MCF 10A (cell line): ENCODE measurements at regions not wholly inside any gene's neighbourhood (a gene's known extent, or its start where the extent isn't known, plus 50 kb on each side); places are given as distances from the start of the nearest gene placed in this dataset.

Source experiments
- BruUV-seq: library from RNA; stranded (reverse); fragments of 400-500 nt; replicated peaks from 2 replicates; lab custom pipeline; 2021; lab: Mats Ljungman, UMichigan
- CTCF ChIA-PET: fragments of 300-600 bp; sonication (Branson Sonifier 250); formaldehyde crosslinking; extraction: SDS; loops from one replicate; lab custom pipeline; 2021; ENCODE audit warnings: antibody characterized with exemption, inconsistent platforms; lab: Yijun Ruan, JAX
- POLR2A ChIA-PET: fragments of 300-600, 350-650 bp; sonication (Branson Sonifier 250); formaldehyde crosslinking; extraction: SDS; loops from one replicate; lab custom pipeline; 2020; ENCODE audit warnings: antibody characterized with exemption, inconsistent platforms; lab: Yijun Ruan, JAX
- DNase-seq: peaks from one replicate; pipeline ENCODE4 v3.0.0-alpha.2; 2018; ENCODE audit not compliant: unreplicated experiment
- H3K27ac Mint-ChIP-seq: one replicate; pipeline ENCODE4 v1.8.0; 2022; ENCODE audit warnings: mild to moderate bottlenecking, low read depth, mixed read lengths; ENCODE audit not compliant: unreplicated experiment
- H3K27me3 Mint-ChIP-seq: one replicate; pipeline ENCODE4 v1.8.0; 2022; ENCODE audit warnings: mixed read lengths; ENCODE audit not compliant: insufficient read depth, unreplicated experiment
- H3K36me3 Mint-ChIP-seq: one replicate; pipeline ENCODE4 v1.8.0; 2022; ENCODE audit warnings: mild to moderate bottlenecking, moderate library complexity, mixed read lengths; ENCODE audit not compliant: insufficient read depth, unreplicated experiment
- H3K4me1 Mint-ChIP-seq: one replicate; pipeline ENCODE4 v1.8.0; 2022; ENCODE audit warnings: mixed read lengths; ENCODE audit not compliant: insufficient read depth, unreplicated experiment
- H3K4me3 Mint-ChIP-seq: one replicate; pipeline ENCODE4 v1.8.0; 2022; ENCODE audit warnings: mild to moderate bottlenecking, moderate library complexity, mixed read lengths; ENCODE audit not compliant: unreplicated experiment
- H3K9me3 Mint-ChIP-seq: one replicate; pipeline ENCODE4 v1.8.0; 2022; ENCODE audit warnings: mixed read lengths; ENCODE audit not compliant: unreplicated experiment
- intact Hi-C: fragments of 100-400 bp; cut with micrococcal nuclease; formaldehyde crosslinking; loops from 2 replicates; pipeline ENCODE4 v1.14.1; 2022
- TF ChIP-seq, protein P1 (sequence below): fragments of 200-600 bp; IDR thresholded peaks from one replicate; pipeline ENCODE4 v1.8.0; 2022; ENCODE audit warnings: antibody characterized with exemption, mild to moderate bottlenecking; ENCODE audit not compliant: unreplicated experiment

DNA sequence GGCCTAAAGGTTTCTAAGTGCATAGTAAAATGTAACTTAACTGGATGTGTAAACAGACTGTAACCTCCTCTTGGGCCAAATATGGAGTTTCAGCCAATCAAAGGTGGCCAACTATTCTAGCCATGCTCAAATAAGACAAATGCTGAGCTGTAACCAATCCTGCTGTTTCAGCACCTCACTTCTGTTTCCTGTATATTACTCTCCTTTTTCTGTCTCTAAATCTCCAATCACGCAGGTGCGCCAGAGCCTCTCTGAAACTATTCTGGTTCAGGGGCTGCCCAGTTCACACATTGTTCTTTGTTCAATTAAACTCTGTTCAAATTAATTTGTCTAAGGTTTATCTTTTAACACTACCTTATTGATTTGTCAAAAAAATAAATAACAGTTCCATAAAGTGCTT is 532.7 kb upstream of the DCC start:
- CTCF ChIA-PET = no interaction called here

GRCh38 chr18:51811883-51812282 is 528.1 kb upstream of the DCC start:
- intact Hi-C loops = no loop called here
- Mint-ChIP-seq H3K4me1 (no peaks in the 10 kb centered on the region), H3K4me3 (no peak overlapping the region), H3K36me3 (no peaks in the 10 kb centered on the region), H3K27me3 (no peaks in the 10 kb centered on the region), H3K9me3 (peaks cover 16% of the 10 kb centered on the region), H3K27ac (no peak overlapping the region)
- TF ChIP-seq, protein P1, sequence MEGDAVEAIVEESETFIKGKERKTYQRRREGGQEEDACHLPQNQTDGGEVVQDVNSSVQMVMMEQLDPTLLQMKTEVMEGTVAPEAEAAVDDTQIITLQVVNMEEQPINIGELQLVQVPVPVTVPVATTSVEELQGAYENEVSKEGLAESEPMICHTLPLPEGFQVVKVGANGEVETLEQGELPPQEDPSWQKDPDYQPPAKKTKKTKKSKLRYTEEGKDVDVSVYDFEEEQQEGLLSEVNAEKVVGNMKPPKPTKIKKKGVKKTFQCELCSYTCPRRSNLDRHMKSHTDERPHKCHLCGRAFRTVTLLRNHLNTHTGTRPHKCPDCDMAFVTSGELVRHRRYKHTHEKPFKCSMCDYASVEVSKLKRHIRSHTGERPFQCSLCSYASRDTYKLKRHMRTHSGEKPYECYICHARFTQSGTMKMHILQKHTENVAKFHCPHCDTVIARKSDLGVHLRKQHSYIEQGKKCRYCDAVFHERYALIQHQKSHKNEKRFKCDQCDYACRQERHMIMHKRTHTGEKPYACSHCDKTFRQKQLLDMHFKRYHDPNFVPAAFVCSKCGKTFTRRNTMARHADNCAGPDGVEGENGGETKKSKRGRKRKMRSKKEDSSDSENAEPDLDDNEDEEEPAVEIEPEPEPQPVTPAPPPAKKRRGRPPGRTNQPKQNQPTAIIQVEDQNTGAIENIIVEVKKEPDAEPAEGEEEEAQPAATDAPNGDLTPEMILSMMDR = no peak
- CTCF ChIA-PET = interaction anchor here (0.6 kb wide), 1 partner anchor 138 kb away, joined by 3 read pairs; no protein-coding TSS in a partner anchor
- POLR2A ChIA-PET = no interaction called here
- DNase-seq = no peak
- no TSS peak for BruUV-seq

More for the DNA sequence above, 532.7 kb upstream of the DCC start:
- Mint-ChIP-seq H3K9me3 (peaks cover 16% of the 10 kb centered on the region), H3K4me1 (no peaks in the 10 kb centered on the region), H3K4me3 (no peak overlapping the region), H3K27me3 (no peaks in the 10 kb centered on the region), H3K36me3 (no peaks in the 10 kb centered on the region), H3K27ac (no peak overlapping the region)
- no TSS peak for BruUV-seq
- no peak for DNase-seq
- POLR2A ChIA-PET = no interaction called here
- TF ChIP-seq, protein P1 = no peak
- intact Hi-C loops = no loop called here

GRCh38 chr18:51813740-51814139 is 526.3 kb upstream of the DCC start:
- no peak for DNase-seq
- Mint-ChIP-seq H3K27me3 (no peaks in the 10 kb centered on the region), H3K36me3 (no peaks in the 10 kb centered on the region), H3K9me3 (peaks cover 12% of the 10 kb centered on the region), H3K4me1 (no peaks in the 10 kb centered on the region), H3K27ac (no peak overlapping the region), H3K4me3 (no peak overlapping the region)
- TF ChIP-seq, protein P1 = no peak
- CTCF ChIA-PET = interaction anchor here (0.5 to 0.6 kb wide), 2 partner anchors 213 to 533 kb away, joined by 3 read pairs; no protein-coding TSS in a partner anchor
- POLR2A ChIA-PET = interaction anchor here (0.9 kb wide), 1 partner anchor 10 kb away, joined by 3 read pairs; no protein-coding TSS in a partner anchor
- no TSS peak for BruUV-seq
- intact Hi-C loops = no loop called here

DNA sequence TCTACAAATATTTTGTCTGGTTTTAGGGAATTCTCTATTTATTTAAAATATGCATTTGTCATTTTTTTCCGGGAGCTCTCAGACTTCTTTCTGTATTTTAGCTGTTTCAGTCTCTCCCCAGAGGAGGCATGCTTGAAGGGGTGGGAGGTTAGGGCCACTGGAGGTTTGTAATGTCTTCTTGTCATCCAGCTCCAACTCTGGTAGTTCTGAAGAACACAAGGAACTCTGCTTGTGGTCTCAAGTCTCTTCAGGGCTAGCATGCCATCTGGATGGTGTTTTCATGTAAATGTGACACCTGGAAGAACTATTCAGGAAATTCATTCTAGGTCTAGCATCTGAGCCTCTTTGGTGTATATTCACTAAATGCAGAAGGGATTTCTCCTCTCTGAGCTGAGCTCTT is 518.4 kb upstream of the DCC start:
- no TSS peak for BruUV-seq
- DNase-seq = no peak
- TF ChIP-seq, protein P1 = no peak
- no peak overlapping the region for H3K27ac Mint-ChIP-seq
- intact Hi-C loops = no loop called here
- POLR2A ChIA-PET = no interaction called here
- H3K9me3 Mint-ChIP-seq = peaks cover 21% of the 10 kb centered on the region
- CTCF ChIA-PET = interaction anchor here (0.6 kb wide), 1 partner anchor 146 kb away, joined by 3 read pairs; no protein-coding TSS in a partner anchor
- no peak overlapping the region for H3K4me3 Mint-ChIP-seq
- H3K27me3 Mint-ChIP-seq = no peaks in the 10 kb centered on the region
- peaks cover 7% of the 10 kb centered on the region for H3K36me3 Mint-ChIP-seq
- H3K4me1 Mint-ChIP-seq = no peaks in the 10 kb centered on the region
